SW480 (cell line): ENCODE measurements at regions not wholly inside any gene's neighbourhood (a gene's known extent, or its start where the extent isn't known, plus 50 kb on each side); places are given as distances from the start of the nearest gene placed in this dataset.
"Not testable (repeated sequence)": the region's sequence is repeated elsewhere in the genome, so short reads cannot be mapped to it uniquely, and the experiment has no call there.

Experiments
- DNase-seq: peaks from one replicate; pipeline ENCODE4 v3.0.0-alpha.2; 2016; ENCODE audit warnings: low spot score

- no peak for DNase-seq
Measured at GRCh38 chr2:156933645-156934225, 323.8 kb upstream of the GALNT5 start.

- DNase-seq, result peak; percentile 1
Measured at GRCh38 chr2:156935616-156936015, 321.9 kb upstream of the GALNT5 start.

GRCh38 chr2:156937430-156937829, 320.1 kb upstream of the GALNT5 start:
- no peak for DNase-seq

- no peak for DNase-seq
Measured at GRCh38 chr2:156944871-156945270, 312.6 kb upstream of the GALNT5 start.

GRCh38 chr2:156947261-156947660, 310.2 kb upstream of the GALNT5 start:
- no peak for DNase-seq

- no peak for DNase-seq
Measured at GRCh38 chr2:156955701-156956100, 301.8 kb upstream of the GALNT5 start.

- no peak for DNase-seq
Measured at GRCh38 chr2:156956161-156956560, 301.3 kb upstream of the GALNT5 start.

GRCh38 chr2:156958374-156958773, 299.1 kb upstream of the GALNT5 start:
- DNase-seq, result no peak

GRCh38 chr2:156959481-156959880, 298.0 kb upstream of the GALNT5 start:
- DNase-seq, result no peak

GRCh38 chr2:156982615-156983014, 274.9 kb upstream of the GALNT5 start:
- no peak for DNase-seq

- no peak for DNase-seq
Measured at GRCh38 chr2:156986339-156986988, 271.0 kb upstream of the GALNT5 start.

- DNase-seq, result no peak
Measured at GRCh38 chr2:156999661-157000060, 257.8 kb upstream of the GALNT5 start.

GRCh38 chr2:157004789-157005188, 252.7 kb upstream of the GALNT5 start:
- DNase-seq, result no peak

- DNase-seq, result no peak
Measured at GRCh38 chr2:157015015-157015575, 242.4 kb upstream of the GALNT5 start.

GRCh38 chr2:157023264-157023663, 234.2 kb upstream of the GALNT5 start:
- DNase-seq, result not testable (repeated sequence)

GRCh38 chr2:157024129-157024528, 233.4 kb upstream of the GALNT5 start:
- DNase-seq, result no peak

- no peak for DNase-seq
Measured at GRCh38 chr2:157032017-157032416, 225.5 kb upstream of the GALNT5 start.

GRCh38 chr2:157036726-157037125, 220.8 kb upstream of the GALNT5 start:
- DNase-seq, result no peak

GRCh38 chr2:157043786-157044185, 213.7 kb upstream of the GALNT5 start:
- no peak for DNase-seq

GRCh38 chr2:157046396-157046795, 211.1 kb upstream of the GALNT5 start:
- DNase-seq, result no peak

GRCh38 chr2:157052685-157053224, 204.8 kb upstream of the GALNT5 start:
- peak; percentile 64 for DNase-seq

- DNase-seq, result no peak
Measured at GRCh38 chr2:157053876-157054275, 203.6 kb upstream of the GALNT5 start.

GRCh38 chr2:157055660-157056199, 201.8 kb upstream of the GALNT5 start:
- peak; percentile 52 for DNase-seq
